GM12891 (cell line): ENCODE measurements at regions not wholly inside any gene's neighbourhood (a gene's known extent, or its start where the extent isn't known, plus 50 kb on each side); places are given as distances from the start of the nearest gene placed in this dataset.

Experiments
- DNase-seq: peaks from one replicate; pipeline ENCODE4 v3.0.0; 2011; ENCODE audit warnings: low spot score; ENCODE audit not compliant: insufficient read length
- FAIRE-seq: peaks from 2 replicates; lab custom pipeline; 2011; peaks lifted over from hg19 to GRCh38; lab: Jason Lieb, UNC
- PAX5 ChIP-seq: IDR thresholded peaks from 2 replicates; pipeline ENCODE4 v1.6.1; 2011; ENCODE audit warnings: low read length, moderate library complexity, mild to moderate bottlenecking; ENCODE audit not compliant: insufficient read depth, severe bottlenecking
- POLR2A ChIP-seq: IDR thresholded peaks from 2 replicates; pipeline ENCODE4 v1.6.1; 2011; ENCODE audit warnings: low read depth, low read length, control low read depth
- POLR2AphosphoS5 ChIP-seq: IDR thresholded peaks from 2 replicates; pipeline ENCODE4 v1.6.1; 2011; ENCODE audit warnings: low read depth, low read length, control low read depth
- POU2F2 ChIP-seq: IDR thresholded peaks from 2 replicates; pipeline ENCODE4 v1.6.1; 2011; ENCODE audit warnings: low read depth, mild to moderate bottlenecking, control low read depth, low read length, moderate library complexity
- SPI1 ChIP-seq: IDR thresholded peaks from 2 replicates; pipeline ENCODE4 v1.6.1; 2011; ENCODE audit warnings: low read depth, low read length, control low read depth
- TAF1 ChIP-seq: IDR thresholded peaks from 2 replicates; pipeline ENCODE4 v1.6.1; 2011; ENCODE audit warnings: low read depth, low read length, control low read depth

DNA sequence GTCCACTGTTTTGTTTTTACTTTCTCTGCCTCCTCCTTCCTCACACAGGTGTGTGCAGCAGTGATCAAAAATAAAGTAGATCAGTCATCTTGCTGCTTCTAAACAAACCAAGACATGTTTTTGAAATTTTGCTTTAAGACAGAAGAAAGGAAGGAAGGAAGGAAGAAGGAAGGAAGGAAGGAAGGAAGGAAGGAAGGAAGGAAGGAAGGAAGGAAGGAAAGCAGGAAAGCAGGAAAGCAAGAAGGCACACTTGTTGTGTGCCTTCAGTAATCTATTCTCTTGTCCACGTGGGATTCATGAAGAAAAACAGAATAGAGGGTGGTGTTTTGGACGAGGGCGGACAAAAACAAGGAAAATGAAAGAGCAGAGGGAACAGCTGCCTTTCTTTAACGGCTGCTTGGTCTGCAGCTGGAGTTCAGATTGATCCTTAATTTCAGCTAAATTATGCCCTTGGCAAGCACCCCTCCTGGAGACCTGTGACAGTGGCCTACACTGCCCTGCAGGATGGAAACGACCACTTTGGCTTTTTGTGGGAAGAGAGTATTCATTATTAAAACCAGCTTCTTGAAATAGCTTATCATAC lies 188.5 kb upstream of the IRX3 start:
- TF ChIP-seq POLR2AphosphoS5: no peak
- TF ChIP-seq POLR2A: no peak
- TF ChIP-seq PAX5: no peak
- no peak for TF ChIP-seq SPI1
- no peak for FAIRE-seq
- DNase-seq: no peak

DNA sequence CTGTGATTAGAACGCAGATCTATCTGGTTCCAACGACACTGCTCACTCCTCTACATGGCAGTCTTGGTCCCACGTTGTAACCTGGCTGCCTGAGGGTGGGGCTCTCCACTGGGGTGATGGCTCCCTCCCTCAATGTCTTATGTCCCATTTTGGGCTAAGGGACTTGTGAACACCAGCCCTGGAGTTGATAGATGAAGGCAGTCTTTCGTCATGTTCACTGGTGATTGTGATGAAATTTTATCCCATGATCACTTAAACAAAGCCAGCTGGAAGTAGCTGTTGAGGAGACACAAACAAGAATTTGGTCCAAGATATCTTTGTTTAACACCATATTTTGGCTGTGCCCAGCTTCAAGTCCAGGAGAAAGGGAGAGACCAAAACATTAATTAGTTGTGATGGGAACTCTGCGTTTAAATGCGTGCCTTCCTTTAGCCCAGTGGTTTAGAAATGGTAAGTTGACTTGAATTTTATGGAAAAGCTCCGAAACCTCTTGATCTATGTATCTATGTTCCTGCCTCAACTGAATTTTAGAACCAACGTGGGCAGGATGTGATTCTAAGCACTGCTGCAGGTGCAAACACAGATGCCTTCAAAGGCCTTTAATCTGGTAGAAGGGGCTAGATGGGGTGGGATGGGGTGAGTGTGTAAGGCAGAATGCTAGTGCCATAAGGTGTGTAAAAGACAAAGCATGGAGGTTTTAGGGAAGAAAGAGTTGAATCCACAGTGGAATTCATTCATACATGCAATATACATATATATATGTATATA lies 186.8 kb upstream of the IRX3 start:
- no peak for FAIRE-seq
- no peak for DNase-seq
- TF ChIP-seq PAX5 (no peak), POU2F2 (no peak), POLR2A (no peak), SPI1 (no peak), POLR2AphosphoS5 (no peak), TAF1 (no peak)

DNA sequence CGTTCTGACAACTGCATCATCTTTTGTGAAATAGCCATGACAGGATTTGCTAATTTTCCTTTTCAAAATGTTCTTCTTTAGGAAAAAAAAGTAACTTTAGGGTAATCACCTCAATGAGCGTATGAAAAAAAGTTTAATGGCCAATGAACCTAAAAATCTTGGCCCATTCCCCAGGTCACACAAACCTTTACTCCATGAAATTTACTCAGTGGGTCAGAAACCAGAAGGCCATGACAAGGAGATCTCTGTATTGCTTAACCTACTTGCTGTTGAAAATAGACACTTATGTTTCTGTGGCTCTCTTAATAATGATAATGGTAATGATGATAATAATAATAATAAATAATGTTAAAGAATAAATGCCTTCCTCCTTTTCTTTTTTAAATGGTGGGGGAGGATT lies 180.8 kb upstream of the IRX3 start:
- no peak for TF ChIP-seq POU2F2
- TF ChIP-seq PAX5: no peak
- no peak for TF ChIP-seq TAF1
- TF ChIP-seq POLR2A: no peak
- TF ChIP-seq POLR2AphosphoS5: no peak
- no peak for TF ChIP-seq SPI1
- DNase-seq: no peak
- no peak for FAIRE-seq

DNA sequence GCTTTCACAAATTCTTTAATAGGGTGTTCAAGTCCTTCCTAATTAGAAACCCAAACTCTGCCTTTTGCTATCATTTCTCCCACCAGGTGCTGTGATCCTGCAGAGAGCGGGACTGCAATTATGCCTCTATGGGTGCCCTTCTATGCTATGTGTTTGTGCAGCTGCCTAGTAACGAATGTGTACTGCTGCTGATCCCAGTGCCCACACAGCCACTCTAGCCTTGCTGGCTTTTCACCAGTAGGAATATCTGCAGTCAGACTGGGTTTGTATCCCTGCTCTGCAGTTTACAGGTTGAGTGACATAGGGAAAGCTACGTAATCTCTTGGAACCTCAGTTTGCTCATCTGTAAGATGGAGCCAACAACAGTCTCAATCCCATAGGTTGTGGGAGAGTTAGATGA lies 179.6 kb upstream of the IRX3 start:
- FAIRE-seq (no peak), DNase-seq (no peak)
- TF ChIP-seq SPI1 (no peak), PAX5 (no peak), POU2F2 (no peak), POLR2A (no peak), POLR2AphosphoS5 (no peak), TAF1 (no peak)

DNA sequence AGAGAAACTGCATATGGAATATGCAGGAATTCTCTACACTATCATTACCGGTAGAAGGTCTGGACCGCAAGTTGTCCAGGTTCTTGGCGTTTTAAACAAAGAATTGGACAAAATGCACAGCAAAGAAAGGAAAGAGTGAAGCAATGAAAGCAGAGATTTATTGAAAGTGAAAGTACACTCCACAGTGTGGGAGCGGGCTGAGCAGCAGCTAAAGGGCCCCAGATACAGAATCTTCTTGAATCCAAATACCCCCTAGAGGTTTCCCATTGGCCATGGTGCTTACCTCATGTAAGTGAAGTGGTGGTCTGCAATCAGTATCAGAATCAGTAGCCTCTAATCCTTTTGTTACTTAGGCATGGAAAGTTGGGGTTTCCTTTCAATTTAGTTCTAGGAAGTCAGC lies 178.5 kb upstream of the IRX3 start:
- no peak for FAIRE-seq
- TF ChIP-seq SPI1 (no peak), PAX5 (no peak), POU2F2 (no peak), TAF1 (no peak), POLR2A (no peak), POLR2AphosphoS5 (no peak)
- DNase-seq: no peak

GRCh38 chr16:54462771-54463170 lies 176.2 kb upstream of the IRX3 start:
- no peak for FAIRE-seq
- TF ChIP-seq POLR2AphosphoS5: no peak
- TF ChIP-seq POLR2A: no peak
- no peak for TF ChIP-seq SPI1
- TF ChIP-seq PAX5: no peak
- TF ChIP-seq TAF1: no peak
- no peak for TF ChIP-seq POU2F2
- DNase-seq: no peak

- FAIRE-seq (no peak), DNase-seq (no peak)
- no peak for TF ChIP-seq TAF1
- no peak for TF ChIP-seq POLR2A
- no peak for TF ChIP-seq PAX5
- no peak for TF ChIP-seq POLR2AphosphoS5
- TF ChIP-seq POU2F2: no peak
- TF ChIP-seq SPI1: no peak
These were observed 175.6 kb upstream of the IRX3 start for GRCh38 chr16:54462151-54462651.

DNA sequence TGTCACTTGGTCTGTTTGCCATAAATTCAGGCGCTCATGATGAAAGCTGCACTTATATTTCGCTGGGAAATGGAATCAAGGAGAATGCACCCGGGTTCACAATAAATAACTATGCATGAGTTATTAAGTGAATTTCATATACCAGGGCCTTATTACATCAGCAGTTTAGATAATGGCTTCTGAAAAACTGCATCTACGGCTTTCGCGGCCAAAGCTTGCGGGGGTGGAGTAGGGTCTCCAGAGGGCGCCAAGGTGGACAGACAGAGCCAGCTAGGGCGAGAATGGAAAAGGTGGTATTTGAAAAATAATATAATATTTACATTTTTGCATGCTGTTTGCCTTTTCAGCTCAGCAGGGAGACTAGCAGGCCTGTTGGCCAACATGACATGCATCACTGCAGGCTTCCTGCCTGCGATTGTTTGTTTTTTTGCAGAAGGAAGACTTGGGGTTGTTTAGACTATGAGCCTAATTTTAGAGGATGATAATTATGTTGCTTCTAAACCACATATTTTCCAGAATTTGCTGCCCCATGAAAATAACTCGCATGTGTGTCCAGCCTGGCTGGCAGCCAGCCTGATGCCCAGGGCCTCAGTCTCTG lies 173.8 kb upstream of the IRX3 start:
- DNase-seq (no peak), FAIRE-seq (no peak)
- no peak for TF ChIP-seq POLR2A
- TF ChIP-seq TAF1: no peak
- TF ChIP-seq PAX5: no peak
- no peak for TF ChIP-seq POLR2AphosphoS5
- TF ChIP-seq SPI1: no peak
- no peak for TF ChIP-seq POU2F2

DNA sequence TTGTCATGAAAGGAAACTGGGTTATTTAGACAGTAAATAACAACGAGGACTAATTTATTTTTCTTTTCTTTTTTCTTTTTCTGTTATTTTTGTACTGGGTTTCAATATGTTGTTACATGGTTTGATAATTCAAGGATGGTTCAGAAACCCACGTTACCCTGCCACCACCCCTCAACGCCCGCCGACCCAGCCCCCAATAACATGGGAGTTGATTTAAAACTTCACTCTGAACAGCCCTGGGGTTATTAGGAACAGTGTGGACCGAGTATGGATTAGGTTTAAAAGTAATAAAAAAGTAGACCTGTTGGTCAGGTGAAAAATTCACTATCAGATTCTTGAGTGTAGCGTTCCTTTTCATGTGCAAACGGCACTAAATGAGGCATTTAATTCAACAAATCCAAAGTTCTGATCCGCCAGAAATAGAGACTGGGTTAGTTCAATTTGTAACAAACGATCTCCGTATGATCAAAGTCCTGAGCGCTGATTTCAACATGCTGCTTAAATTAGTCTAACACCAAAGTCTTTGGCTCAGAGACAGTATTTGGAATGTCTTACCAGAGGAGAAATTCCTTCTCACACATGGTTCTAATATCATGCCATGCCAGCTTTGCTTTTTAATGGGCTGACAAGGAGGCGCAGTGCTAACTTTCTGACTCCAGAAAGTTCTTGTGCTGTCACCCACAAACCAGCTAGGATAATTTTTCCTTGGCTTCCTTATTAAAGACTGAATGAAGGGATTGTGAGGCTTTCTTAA lies 173.1 kb upstream of the IRX3 start:
- TF ChIP-seq POLR2AphosphoS5 (no peak), POLR2A (no peak), TAF1 (no peak), POU2F2 (no peak), SPI1 (no peak), PAX5 (no peak)
- no peak for FAIRE-seq
- no peak for DNase-seq
